Lower lobe of right lung (tissue), 2 donors: ENCODE measurements at regions not wholly inside any gene's neighbourhood (a gene's known extent, or its start where the extent isn't known, plus 50 kb on each side); places are given as distances from the start of the nearest gene placed in this dataset.

Source experiments
- ATAC-seq, 2 donors: fragments of 200-7000 bp; cut with Tn5 transposase; one replicate each; pipeline ENCODE4 v1.9.1; 2020 to 2022; ENCODE audit warnings: mild to moderate bottlenecking in 2 of 2, moderate library complexity in 2 of 2
- DNase-seq: peaks from one replicate; pipeline ENCODE4 v3.0.0-alpha.2; 2020
- H3K27ac ChIP-seq: fragments of 200-600 bp; one replicate; pipeline ENCODE4 v1.8.0; 2022
- H3K27me3 ChIP-seq: fragments of 200-600 bp; one replicate; pipeline ENCODE4 v1.8.0; 2022; ENCODE audit warnings: low read depth
- H3K36me3 ChIP-seq: fragments of 200-600 bp; one replicate; pipeline ENCODE4 v1.8.0; 2022; ENCODE audit warnings: mild to moderate bottlenecking
- H3K4me1 ChIP-seq: fragments of 200-600 bp; one replicate; pipeline ENCODE4 v1.8.0; 2022
- H3K4me3 ChIP-seq: fragments of 200-600 bp; one replicate; pipeline ENCODE4 v1.8.0; 2022; ENCODE audit warnings: mild to moderate bottlenecking
- H3K9me3 ChIP-seq: fragments of 200-600 bp; one replicate; pipeline ENCODE4 v1.8.0; 2022
- intact Hi-C: fragments of 100-400 bp; cut with DNase I; formaldehyde crosslinking; loops from one replicate; pipeline ENCODE4 v1.11.0; 2022
- TF ChIP-seq, protein P1 (sequence below): fragments of 200-600 bp; IDR thresholded peaks from one replicate; pipeline ENCODE4 v1.8.0; 2022; ENCODE audit warnings: antibody characterized with exemption, mild to moderate bottlenecking
- donor health status: DM: no; HTN: yes; CAD: no; lungs with severe emphysema.

DNA sequence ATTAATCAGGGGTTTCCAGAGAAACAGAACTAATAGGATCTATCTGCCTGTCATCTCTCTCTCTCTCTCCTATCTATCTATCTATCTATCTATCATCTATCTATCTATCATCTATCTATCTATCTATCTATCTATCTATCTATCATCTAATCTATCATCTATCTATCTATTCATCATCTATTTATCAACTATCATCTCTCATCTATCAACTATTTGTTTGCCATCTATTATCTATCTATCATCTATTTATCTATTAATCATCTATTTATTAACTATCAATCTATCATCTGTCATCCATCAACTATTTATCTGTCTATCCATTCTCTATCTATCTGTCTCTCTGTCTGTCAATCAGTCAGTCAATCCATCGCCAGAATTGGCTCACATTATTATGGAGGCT is 70.0 kb upstream of the MRPS6 start:
- intact Hi-C loops: no loop called here
- Histone ChIP-seq H3K27me3 (no peaks in the 10 kb centered on the region), H3K36me3 (no peaks in the 10 kb centered on the region), H3K9me3 (no peaks in the 10 kb centered on the region), H3K27ac (no peak overlapping the region), H3K4me3 (no peak overlapping the region), H3K4me1 (no peaks in the 10 kb centered on the region)
- ATAC-seq (no peak), DNase-seq (no peak)
- TF ChIP-seq, protein P1, sequence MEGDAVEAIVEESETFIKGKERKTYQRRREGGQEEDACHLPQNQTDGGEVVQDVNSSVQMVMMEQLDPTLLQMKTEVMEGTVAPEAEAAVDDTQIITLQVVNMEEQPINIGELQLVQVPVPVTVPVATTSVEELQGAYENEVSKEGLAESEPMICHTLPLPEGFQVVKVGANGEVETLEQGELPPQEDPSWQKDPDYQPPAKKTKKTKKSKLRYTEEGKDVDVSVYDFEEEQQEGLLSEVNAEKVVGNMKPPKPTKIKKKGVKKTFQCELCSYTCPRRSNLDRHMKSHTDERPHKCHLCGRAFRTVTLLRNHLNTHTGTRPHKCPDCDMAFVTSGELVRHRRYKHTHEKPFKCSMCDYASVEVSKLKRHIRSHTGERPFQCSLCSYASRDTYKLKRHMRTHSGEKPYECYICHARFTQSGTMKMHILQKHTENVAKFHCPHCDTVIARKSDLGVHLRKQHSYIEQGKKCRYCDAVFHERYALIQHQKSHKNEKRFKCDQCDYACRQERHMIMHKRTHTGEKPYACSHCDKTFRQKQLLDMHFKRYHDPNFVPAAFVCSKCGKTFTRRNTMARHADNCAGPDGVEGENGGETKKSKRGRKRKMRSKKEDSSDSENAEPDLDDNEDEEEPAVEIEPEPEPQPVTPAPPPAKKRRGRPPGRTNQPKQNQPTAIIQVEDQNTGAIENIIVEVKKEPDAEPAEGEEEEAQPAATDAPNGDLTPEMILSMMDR: no peak

DNA sequence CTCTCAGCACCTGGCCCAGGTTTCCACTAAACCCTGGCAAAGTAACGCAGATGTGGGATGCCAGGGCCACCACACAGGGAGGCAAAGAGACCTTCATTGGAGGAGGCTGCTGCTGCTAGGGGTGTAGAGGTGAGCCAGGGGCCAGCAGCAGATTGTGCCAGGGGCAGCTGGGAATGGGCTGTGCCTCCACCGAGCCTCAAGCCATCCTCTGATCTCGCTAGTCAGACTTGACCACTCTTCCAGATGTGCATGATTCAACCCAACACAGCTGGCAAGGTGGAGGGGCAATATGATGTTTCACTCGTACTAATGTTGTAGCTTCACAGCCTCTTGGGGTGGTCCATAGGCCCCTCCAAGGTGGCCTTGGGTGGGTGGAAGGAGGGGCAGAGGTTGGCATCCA is 73.0 kb upstream of the MRPS6 start:
- no peak for ATAC-seq
- intact Hi-C loops: no loop called here
- TF ChIP-seq, protein P1: no peak

DNA sequence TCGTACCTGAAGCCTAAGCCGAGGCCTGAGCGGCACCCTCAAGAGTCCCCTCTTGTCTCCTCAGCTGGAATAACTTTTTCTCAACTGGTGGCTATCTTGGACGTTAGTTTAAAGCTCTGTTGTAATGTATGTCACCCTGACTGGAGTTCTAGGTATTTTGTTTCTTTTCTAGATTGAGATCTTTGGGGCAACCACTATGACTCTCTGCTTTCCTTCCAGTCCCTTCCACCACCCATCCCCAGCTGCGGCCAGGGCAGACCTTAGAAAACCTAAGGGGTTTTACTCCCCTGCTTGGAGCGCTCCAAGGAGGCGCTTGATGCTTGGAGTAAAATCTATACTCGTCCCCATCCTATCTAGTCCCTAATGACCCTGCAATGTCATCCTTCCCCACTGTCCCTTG is 74.6 kb upstream of the MRPS6 start:
- intact Hi-C loops: no loop called here
- Histone ChIP-seq H3K36me3 (no peaks in the 10 kb centered on the region), H3K4me3 (no peak overlapping the region), H3K27ac (no peak overlapping the region), H3K27me3 (no peaks in the 10 kb centered on the region), H3K9me3 (no peaks in the 10 kb centered on the region), H3K4me1 (no peaks in the 10 kb centered on the region)
- DNase-seq (no peak), ATAC-seq (no peak)
- TF ChIP-seq, protein P1: no peak

More for the DNA sequence above, 73.0 kb upstream of the MRPS6 start:
- DNase-seq: no peak
- no peak overlapping the region for H3K4me3 ChIP-seq
- no peaks in the 10 kb centered on the region for H3K4me1 ChIP-seq
- no peaks in the 10 kb centered on the region for H3K9me3 ChIP-seq
- H3K27me3 ChIP-seq: no peaks in the 10 kb centered on the region
- H3K36me3 ChIP-seq: no peaks in the 10 kb centered on the region
- no peak overlapping the region for H3K27ac ChIP-seq

DNA sequence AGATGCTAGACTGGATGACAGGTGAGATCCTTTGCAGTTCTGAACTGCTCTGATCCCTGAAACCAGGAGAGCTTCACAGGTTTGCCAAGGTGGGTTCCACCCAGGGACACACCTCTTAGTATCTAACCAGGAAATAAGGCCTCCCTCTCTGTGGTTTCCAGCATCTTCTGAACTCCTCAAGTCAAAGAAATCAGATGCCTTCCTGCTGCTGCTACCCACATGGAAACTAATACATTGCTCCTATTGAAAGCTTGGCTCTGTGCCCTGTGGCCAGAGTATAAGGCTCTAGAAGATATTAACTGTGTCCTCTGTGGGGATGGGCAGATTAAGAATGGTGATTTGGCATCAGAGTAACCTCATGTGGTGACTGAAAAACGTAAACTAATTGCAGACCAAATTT is 75.0 kb upstream of the MRPS6 start:
- no peak overlapping the region for H3K27ac ChIP-seq
- DNase-seq (no peak), ATAC-seq (no peak)
- TF ChIP-seq, protein P1: no peak
- H3K4me3 ChIP-seq: no peak overlapping the region
- intact Hi-C loops: no loop called here
- H3K9me3 ChIP-seq: no peaks in the 10 kb centered on the region
- H3K36me3 ChIP-seq: no peaks in the 10 kb centered on the region
- no peaks in the 10 kb centered on the region for H3K27me3 ChIP-seq
- no peaks in the 10 kb centered on the region for H3K4me1 ChIP-seq

DNA sequence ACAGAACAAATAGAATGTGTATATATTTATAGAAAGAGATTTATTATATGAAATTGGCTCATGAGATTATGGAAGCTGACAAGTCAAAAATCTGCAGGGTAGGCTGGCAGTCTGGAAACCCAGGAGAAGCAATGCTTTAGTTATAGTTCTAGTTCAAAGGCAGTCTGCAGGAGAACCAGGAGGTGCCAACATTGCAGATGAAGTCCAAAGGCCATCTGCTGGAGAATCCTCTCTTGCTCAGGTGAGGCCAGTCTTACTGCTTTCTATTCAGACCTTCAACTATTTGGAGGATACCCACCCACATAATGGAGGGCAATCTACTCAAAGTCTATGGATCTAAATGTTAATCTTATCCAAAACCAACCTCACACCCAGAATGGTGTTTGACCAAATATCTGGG is 75.9 kb upstream of the MRPS6 start:
- no peak overlapping the region for H3K27ac ChIP-seq
- H3K9me3 ChIP-seq: no peaks in the 10 kb centered on the region
- no peaks in the 10 kb centered on the region for H3K36me3 ChIP-seq
- DNase-seq: no peak
- intact Hi-C loops: no loop called here
- no peaks in the 10 kb centered on the region for H3K4me1 ChIP-seq
- no peak overlapping the region for H3K4me3 ChIP-seq
- TF ChIP-seq, protein P1: no peak
- ATAC-seq: no peak
- H3K27me3 ChIP-seq: no peaks in the 10 kb centered on the region

DNA sequence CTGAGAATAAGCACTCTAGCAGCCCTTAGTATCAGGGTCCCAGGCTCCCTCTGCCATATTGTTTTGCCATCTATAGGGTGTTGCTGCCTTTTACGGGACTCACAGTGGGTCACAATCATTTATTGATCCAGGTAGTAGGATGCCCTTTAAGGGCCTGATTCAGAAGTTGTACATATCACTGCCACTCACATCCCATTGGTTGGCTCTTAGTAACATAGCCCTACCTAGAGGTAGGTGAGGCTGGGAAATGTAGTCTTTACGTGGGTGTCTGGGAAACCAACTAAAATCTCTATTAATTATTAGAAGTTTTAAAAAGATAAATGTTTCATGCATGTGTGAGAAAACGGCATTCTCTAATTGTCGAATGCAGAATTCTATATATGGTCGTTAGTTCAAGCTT is 78.8 kb upstream of the ATP5PO start:
- TF ChIP-seq, protein P1: no peak
- no peaks in the 10 kb centered on the region for H3K4me1 ChIP-seq
- H3K36me3 ChIP-seq: no peaks in the 10 kb centered on the region
- no peaks in the 10 kb centered on the region for H3K9me3 ChIP-seq
- no peak overlapping the region for H3K27ac ChIP-seq
- ATAC-seq: no peak
- no peaks in the 10 kb centered on the region for H3K27me3 ChIP-seq
- H3K4me3 ChIP-seq: no peak overlapping the region
- intact Hi-C loops: no loop called here
- DNase-seq: no peak
